GM23338 (cell line): ENCODE measurements at regions not wholly inside any gene's neighbourhood (a gene's known extent, or its start where the extent isn't known, plus 50 kb on each side); places are given as distances from the start of the nearest gene placed in this dataset.

Source experiments
- ATAC-seq: fragments of 200-7000 bp; cut with Tn5 transposase; 3 replicates; pipeline ENCODE4 v1.9.1; 2020
- DNase-seq: peaks from one replicate; pipeline ENCODE4 v3.0.0-alpha.2; 2015; ENCODE audit warnings: low spot score
- H2AFZ ChIP-seq: fragments of 200-600 bp; sonication (generic); 2 replicates; pipeline ENCODE4 v1.8.0; 2016; ENCODE audit warnings: antibody characterized with exemption, mild to moderate bottlenecking, moderate library complexity
- H3F3A ChIP-seq: fragments of 200-600 bp; sonication (generic); replicated peaks from 2 replicates; pipeline ENCODE4 v1.8.0; 2017; ENCODE audit warnings: antibody characterized with exemption, mixed run types, low read depth
- H3K27ac ChIP-seq: fragments of 200-600 bp; sonication (generic); 2 replicates; pipeline ENCODE4 v1.6.1; 2016; ENCODE audit warnings: low read depth
- H3K27me3 ChIP-seq: fragments of 200-600 bp; sonication (generic); 2 replicates; pipeline ENCODE4 v1.8.0; 2016; ENCODE audit warnings: mild to moderate bottlenecking, mixed run types, moderate library complexity; ENCODE audit not compliant: insufficient read depth
- H3K36me3 ChIP-seq: fragments of 200-600 bp; sonication (generic); 2 replicates; pipeline ENCODE4 v1.8.0; 2016; ENCODE audit warnings: mild to moderate bottlenecking; ENCODE audit not compliant: insufficient read depth
- H3K4me1 ChIP-seq: fragments of 200-600 bp; sonication (generic); 2 replicates; pipeline ENCODE4 v1.8.0; 2016; ENCODE audit warnings: mild to moderate bottlenecking, moderate library complexity; ENCODE audit not compliant: insufficient read depth
- H3K4me2 ChIP-seq: fragments of 200-600 bp; sonication (generic); 2 replicates; pipeline ENCODE4 v1.7.1; 2017; ENCODE audit warnings: mixed run types
- H3K4me3 ChIP-seq: fragments of 200-600 bp; sonication (generic); 2 replicates; pipeline ENCODE4 v1.6.1; 2016; ENCODE audit warnings: mixed run types
- H3K79me2 ChIP-seq: fragments of 200-600 bp; sonication (generic); replicated peaks from 2 replicates; pipeline ENCODE4 v1.8.0; 2017; ENCODE audit warnings: mild to moderate bottlenecking; ENCODE audit not compliant: insufficient read depth
- H3K9me2 ChIP-seq: fragments of 200-600 bp; sonication (generic); 2 replicates; pipeline ENCODE4 v1.8.0; 2017; ENCODE audit not compliant: insufficient read depth
- H4K20me1 ChIP-seq: fragments of 200-600 bp; sonication (generic); replicated peaks from 2 replicates; pipeline ENCODE4 v1.8.0; 2017; ENCODE audit warnings: mild to moderate bottlenecking; ENCODE audit not compliant: insufficient read depth
- H3K27ac Mint-ChIP-seq: 2 replicates; pipeline ENCODE4 v1.8.0; 2020; ENCODE audit warnings: inconsistent platforms, mild to moderate bottlenecking, moderate library complexity, mixed read lengths
- H3K27me3 Mint-ChIP-seq: 3 replicates; pipeline ENCODE4 v1.8.0; 2022; ENCODE audit warnings: low read depth, mild to moderate bottlenecking, moderate library complexity, mixed read lengths, inconsistent platforms; ENCODE audit not compliant: insufficient read depth, poor library complexity
- H3K36me3 Mint-ChIP-seq: 3 replicates; pipeline ENCODE4 v1.8.0; 2021; ENCODE audit warnings: low read depth, mild to moderate bottlenecking, inconsistent platforms, moderate library complexity, mixed read lengths
- H3K4me1 Mint-ChIP-seq: 3 replicates; pipeline ENCODE4 v1.8.0; 2020; ENCODE audit warnings: mild to moderate bottlenecking, inconsistent platforms, mixed read lengths
- H3K4me3 Mint-ChIP-seq: 3 replicates; pipeline ENCODE4 v1.8.0; 2021; ENCODE audit warnings: moderate library complexity, mild to moderate bottlenecking, inconsistent platforms, mixed read lengths
- H3K9me3 Mint-ChIP-seq: 3 replicates; pipeline ENCODE4 v1.8.0; 2020; ENCODE audit warnings: moderate library complexity, mild to moderate bottlenecking, inconsistent platforms, mixed read lengths
- EZH2 ChIP-seq: fragments of 200-600 bp; sonication (generic); IDR thresholded peaks from one replicate; pipeline ENCODE4 v1.8.0; 2017; ENCODE audit warnings: antibody characterized with exemption, mild to moderate bottlenecking, low read depth; ENCODE audit not compliant: unreplicated experiment
- JUNB ChIP-seq: IDR thresholded peaks from one replicate; pipeline ENCODE4 v1.6.1; 2016; ENCODE audit warnings: antibody characterized with exemption; ENCODE audit not compliant: unreplicated experiment
- NANOG ChIP-seq: IDR thresholded peaks from 2 replicates; pipeline ENCODE4 v1.6.1; 2016; ENCODE audit warnings: antibody characterized with exemption, borderline replicate concordance
- POLR2AphosphoS5 ChIP-seq: IDR thresholded peaks from 2 replicates; pipeline ENCODE4 v1.6.1; 2016; ENCODE audit warnings: antibody characterized with exemption, low read depth
- REST ChIP-seq: IDR thresholded peaks from one replicate; pipeline ENCODE4 v1.6.1; 2018; ENCODE audit warnings: antibody characterized with exemption; ENCODE audit not compliant: unreplicated experiment
- STAT1 ChIP-seq: IDR thresholded peaks from one replicate; pipeline ENCODE4 v1.6.1; 2016; ENCODE audit warnings: antibody characterized with exemption; ENCODE audit not compliant: unreplicated experiment
- ZNF331 ChIP-seq: fragments of 250-450 bp; sonication (Bioruptor Pico); IDR thresholded peaks from 2 replicates; pipeline ENCODE4 v1.5.0; 2020; ENCODE audit warnings: low read depth, mild to moderate bottlenecking, moderate library complexity
- ZNF462 ChIP-seq: fragments of 250-450 bp; sonication (Bioruptor Pico); IDR thresholded peaks from 2 replicates; pipeline ENCODE4 v1.5.0; 2020; ENCODE audit warnings: mild to moderate bottlenecking, moderate library complexity

- peak overlapping the region; percentile 45; the same call in 1 of the 2 replicates for H3K4me2 ChIP-seq
- no peak overlapping the region for H3K4me3 ChIP-seq
- Mint-ChIP-seq H3K4me3 (no peak overlapping the region), H3K9me3 (no peaks in the 10 kb centered on the region; the same call in 2 of the 3 replicates), H3K4me1 (peaks cover 15% of the 10 kb centered on the region), H3K27me3 (no peaks in the 10 kb centered on the region), H3K27ac (no peak overlapping the region), H3K36me3 (no peaks in the 10 kb centered on the region)
- peaks cover 23% of the 10 kb centered on the region for H3K4me1 ChIP-seq
- H3K79me2 ChIP-seq, result no peaks in the 10 kb centered on the region
- no peaks in the 10 kb centered on the region for H3K27me3 ChIP-seq
- no peaks in the 10 kb centered on the region for H4K20me1 ChIP-seq
- no peaks in the 10 kb centered on the region for H3K36me3 ChIP-seq
- no peak for TF ChIP-seq REST
- TF ChIP-seq JUNB, result no peak
- H3K27ac ChIP-seq, result no peak overlapping the region
- H2AFZ ChIP-seq, result peak overlapping the region; percentile 90
- DNase-seq, result no peak
- no peaks in the 10 kb centered on the region for H3F3A ChIP-seq
- ATAC-seq, result no peak
- 0 out of 2 replicates have a peak, but pooled peaks cover 7% of the 10 kb centered on the region for H3K9me2 ChIP-seq
Measured at GRCh38 chr1:163875927-163876320, 554.2 kb downstream of the NUF2 start.

GRCh38 chr1:163876546-163876945 lies 554.8 kb downstream of the NUF2 start:
- Mint-ChIP-seq H3K27ac (no peak overlapping the region), H3K36me3 (no peaks in the 10 kb centered on the region), H3K27me3 (no peaks in the 10 kb centered on the region), H3K9me3 (no peaks in the 10 kb centered on the region; the same call in 2 of the 3 replicates), H3K4me1 (peaks cover 15% of the 10 kb centered on the region), H3K4me3 (no peak overlapping the region)
- Histone ChIP-seq H2AFZ (no peak overlapping the region), H3K36me3 (no peaks in the 10 kb centered on the region), H3K9me2 (0 out of 2 replicates have a peak, but pooled peaks cover 10% of the 10 kb centered on the region), H3K4me3 (no peak overlapping the region), H3K79me2 (no peaks in the 10 kb centered on the region), H3K4me1 (peaks cover 23% of the 10 kb centered on the region), H3F3A (no peaks in the 10 kb centered on the region), H3K4me2 (no peak overlapping the region), H3K27me3 (no peaks in the 10 kb centered on the region), H4K20me1 (no peaks in the 10 kb centered on the region), H3K27ac (no peak overlapping the region)
- DNase-seq (no peak), ATAC-seq (no peak)
- TF ChIP-seq ZNF462 (CRISPR knock-in tag) (no peak), NANOG (no peak), ZNF331 (CRISPR knock-in tag) (no peak), REST (no peak), POLR2AphosphoS5 (no peak), JUNB (no peak), EZH2 (no peak), STAT1 (no peak)
